ENCODE measurements at regions not wholly inside any gene's neighbourhood (a gene's known extent, or its start where the extent isn't known, plus 50 kb on each side); places are given as distances from the start of the nearest gene placed in this dataset.

- Mint-ChIP-seq H3K9me3 (no peaks in the 10 kb centered on the region), H3K4me1 (ENCODE audit: low read depth) (no peaks in the 10 kb centered on the region), H3K4me3 (no peak overlapping the region), H3K27ac (no peak overlapping the region), H3K27me3 (peaks cover 16% of the 10 kb centered on the region), H3K36me3 (ENCODE audit: low read depth) (no peaks in the 10 kb centered on the region)
- DNase-seq, result no peak
Observed at GRCh38 chr16:66205287-66206231, 160.9 kb upstream of the CDH5 start.

- DNase-seq, result no peak
- no peak overlapping the region for H3K4me3 Mint-ChIP-seq
- no peaks in the 10 kb centered on the region for H3K9me3 Mint-ChIP-seq
Observed at GRCh38 chr16:66204756-66205155, 161.7 kb upstream of the CDH5 start.

GRCh38 chr16:66203476-66203875, 163.0 kb upstream of the CDH5 start:
- Mint-ChIP-seq H3K4me3 (no peak overlapping the region), H3K4me1 (ENCODE audit: low read depth) (no peaks in the 10 kb centered on the region), H3K27me3 (peaks cover 9% of the 10 kb centered on the region), H3K36me3 (ENCODE audit: low read depth) (no peaks in the 10 kb centered on the region), H3K27ac (no peak overlapping the region), H3K9me3 (no peaks in the 10 kb centered on the region)
- no peak for DNase-seq

More at GRCh38 chr16:66204756-66205155, 161.7 kb upstream of the CDH5 start:
- peaks cover 10% of the 10 kb centered on the region for H3K27me3 Mint-ChIP-seq
- H3K4me1 Mint-ChIP-seq (ENCODE audit: low read depth), result no peaks in the 10 kb centered on the region
- no peaks in the 10 kb centered on the region for H3K36me3 Mint-ChIP-seq (ENCODE audit: low read depth)
- no peak overlapping the region for H3K27ac Mint-ChIP-seq

DNA sequence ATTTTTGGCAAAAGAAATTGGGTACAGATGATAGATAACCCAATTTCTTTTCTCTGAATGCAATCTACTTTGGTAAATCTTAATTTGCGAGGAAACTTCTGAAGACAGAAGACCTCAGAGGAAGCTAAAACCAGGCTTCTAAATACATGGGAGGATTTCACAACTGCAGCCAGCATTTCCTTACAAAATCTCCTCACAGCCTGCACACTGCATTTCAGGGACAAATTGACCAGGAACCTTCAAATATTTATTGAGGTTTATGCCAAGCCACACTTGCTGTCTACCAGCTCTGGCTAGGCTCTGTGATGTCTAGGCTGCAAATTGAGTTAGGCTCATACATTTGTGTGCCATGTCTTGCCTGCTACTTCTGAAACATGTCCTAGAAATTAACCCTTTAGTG, 167.3 kb upstream of the CDH5 start:
- H3K9me3 Mint-ChIP-seq, result no peaks in the 10 kb centered on the region
- H3K27me3 Mint-ChIP-seq, result no peaks in the 10 kb centered on the region
- no peaks in the 10 kb centered on the region for H3K4me1 Mint-ChIP-seq (ENCODE audit: low read depth)
- H3K4me3 Mint-ChIP-seq, result no peak overlapping the region
- no peak overlapping the region for H3K27ac Mint-ChIP-seq
- H3K36me3 Mint-ChIP-seq (ENCODE audit: low read depth), result no peaks in the 10 kb centered on the region
- no peak for DNase-seq

GRCh38 chr16:66198641-66199040, 167.8 kb upstream of the CDH5 start:
- Mint-ChIP-seq H3K4me3 (no peak overlapping the region), H3K36me3 (ENCODE audit: low read depth) (no peaks in the 10 kb centered on the region), H3K27ac (no peak overlapping the region), H3K9me3 (no peaks in the 10 kb centered on the region), H3K27me3 (no peaks in the 10 kb centered on the region), H3K4me1 (ENCODE audit: low read depth) (no peaks in the 10 kb centered on the region)
- no peak for DNase-seq

- Mint-ChIP-seq H3K4me3 (no peak overlapping the region), H3K36me3 (ENCODE audit: low read depth) (no peaks in the 10 kb centered on the region), H3K9me3 (no peaks in the 10 kb centered on the region), H3K4me1 (ENCODE audit: low read depth) (no peaks in the 10 kb centered on the region), H3K27me3 (no peaks in the 10 kb centered on the region), H3K27ac (no peak overlapping the region)
- no peak for DNase-seq
Observed at GRCh38 chr16:66197668-66198278, 168.7 kb upstream of the CDH5 start.

DNA sequence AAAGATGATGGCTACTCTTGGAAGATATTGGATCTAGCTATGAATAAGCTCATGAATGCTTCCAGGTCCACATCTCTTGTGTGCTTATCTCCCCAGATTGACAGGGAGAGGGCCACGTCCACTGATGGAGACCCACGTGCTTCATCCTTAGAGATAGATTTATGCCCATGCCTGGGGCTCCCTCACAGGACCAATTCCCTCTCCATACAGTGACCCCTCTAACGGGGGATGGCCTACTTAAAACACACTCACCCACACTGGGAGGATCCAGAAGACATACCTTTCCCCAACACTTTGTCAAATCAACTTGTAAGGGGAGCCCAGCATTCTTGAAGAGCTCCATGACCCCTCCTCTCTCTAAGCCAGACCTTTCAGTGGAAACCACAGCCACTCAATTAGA, 169.7 kb upstream of the CDH5 start:
- no peak overlapping the region for H3K27ac Mint-ChIP-seq
- H3K36me3 Mint-ChIP-seq (ENCODE audit: low read depth), result no peaks in the 10 kb centered on the region
- no peaks in the 10 kb centered on the region for H3K9me3 Mint-ChIP-seq

DNA sequence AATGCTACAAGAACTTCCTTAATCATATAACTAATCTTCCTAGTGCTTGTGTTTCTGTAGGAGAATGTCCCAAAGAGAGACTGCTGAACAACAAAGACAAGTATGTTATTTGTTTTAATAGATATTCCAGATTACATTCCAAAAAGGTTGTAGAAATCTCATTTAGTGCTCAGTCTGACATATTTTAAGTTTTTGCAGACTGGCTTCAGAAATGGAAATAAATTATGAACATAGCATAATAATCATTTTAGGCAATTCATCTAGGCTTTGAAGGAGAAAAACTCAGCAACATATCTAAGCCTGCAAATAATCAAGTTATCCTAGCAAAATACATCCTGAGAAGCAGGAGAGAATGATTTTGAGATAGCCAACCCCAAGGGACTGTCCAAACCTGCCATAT, 171.6 kb upstream of the CDH5 start:
- no peaks in the 10 kb centered on the region for H3K9me3 Mint-ChIP-seq
- DNase-seq, result no peak
- no peak overlapping the region for H3K4me3 Mint-ChIP-seq
- no peak overlapping the region for H3K27ac Mint-ChIP-seq
- peaks cover 18% of the 10 kb centered on the region for H3K27me3 Mint-ChIP-seq
- no peaks in the 10 kb centered on the region for H3K36me3 Mint-ChIP-seq (ENCODE audit: low read depth)
- H3K4me1 Mint-ChIP-seq (ENCODE audit: low read depth), result no peaks in the 10 kb centered on the region

More for the DNA sequence above, 169.7 kb upstream of the CDH5 start:
- no peaks in the 10 kb centered on the region for H3K4me1 Mint-ChIP-seq (ENCODE audit: low read depth)
- H3K4me3 Mint-ChIP-seq, result no peak overlapping the region
- DNase-seq, result no peak
- H3K27me3 Mint-ChIP-seq, result peaks cover 2% of the 10 kb centered on the region

DNA sequence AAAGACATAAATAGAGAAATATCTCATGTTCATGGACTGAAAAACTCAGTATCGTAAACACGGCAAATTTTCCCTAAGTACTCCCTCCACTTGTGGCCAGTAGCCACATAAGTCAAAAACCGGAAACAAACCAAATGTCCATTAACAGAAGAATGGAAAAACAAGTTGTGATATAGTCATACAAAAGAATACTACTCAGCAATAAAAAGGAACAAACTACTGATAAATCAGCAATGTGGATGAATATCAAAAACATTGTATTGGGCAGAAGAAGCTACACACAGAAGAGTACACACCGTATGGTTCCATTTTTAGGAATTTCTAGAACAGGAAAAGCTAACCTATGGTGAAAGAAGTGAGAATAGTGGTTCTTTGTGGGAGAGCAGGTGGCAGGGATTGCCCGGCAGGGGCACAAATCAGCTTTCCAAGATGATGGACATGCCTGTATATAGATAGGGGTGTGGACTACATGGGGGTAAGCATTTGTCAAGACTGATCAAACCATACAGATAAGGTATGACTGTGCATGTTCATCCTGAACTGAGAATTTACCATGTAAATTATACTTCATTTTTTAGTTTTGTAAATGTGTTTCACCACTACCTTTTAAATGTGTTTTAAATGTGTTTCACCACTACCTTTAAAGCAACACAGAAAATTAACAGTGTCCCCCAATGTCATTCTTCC, 172.8 kb upstream of the CDH5 start:
- no peak for DNase-seq
- no peaks in the 10 kb centered on the region for H3K9me3 Mint-ChIP-seq
- H3K4me3 Mint-ChIP-seq, result no peak overlapping the region
- no peaks in the 10 kb centered on the region for H3K36me3 Mint-ChIP-seq (ENCODE audit: low read depth)
- H3K27ac Mint-ChIP-seq, result no peak overlapping the region
- H3K4me1 Mint-ChIP-seq (ENCODE audit: low read depth), result no peaks in the 10 kb centered on the region
- peaks cover 29% of the 10 kb centered on the region for H3K27me3 Mint-ChIP-seq

- Mint-ChIP-seq H3K27ac (no peak overlapping the region), H3K27me3 (peaks cover 45% of the 10 kb centered on the region), H3K36me3 (ENCODE audit: low read depth) (no peaks in the 10 kb centered on the region), H3K4me1 (ENCODE audit: low read depth) (no peaks in the 10 kb centered on the region), H3K9me3 (no peaks in the 10 kb centered on the region), H3K4me3 (no peak overlapping the region)
- no peak for DNase-seq
Observed at GRCh38 chr16:66190411-66190810, 176.1 kb upstream of the CDH5 start.

DNA sequence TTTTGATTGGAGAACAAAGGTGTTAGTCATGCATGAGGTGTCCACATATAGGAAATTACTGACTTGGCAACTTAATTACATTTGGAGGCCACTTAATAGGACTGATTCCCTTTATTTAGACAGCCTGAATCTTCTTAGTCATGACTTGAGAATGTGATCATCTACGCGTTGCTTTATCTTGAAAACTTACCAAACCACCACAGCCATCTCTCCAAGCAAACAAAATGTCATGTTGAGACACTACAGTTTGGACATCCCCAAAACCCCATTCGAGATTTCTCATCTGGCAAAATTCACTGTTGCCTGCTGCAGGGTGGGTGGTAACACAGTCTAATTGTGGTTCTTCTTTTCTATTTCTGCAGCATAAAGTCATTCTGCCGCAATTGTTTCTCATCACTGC, 176.5 kb upstream of the CDH5 start:
- Mint-ChIP-seq H3K36me3 (ENCODE audit: low read depth) (no peaks in the 10 kb centered on the region), H3K27me3 (peaks cover 45% of the 10 kb centered on the region), H3K4me3 (no peak overlapping the region), H3K27ac (no peak overlapping the region), H3K4me1 (ENCODE audit: low read depth) (no peaks in the 10 kb centered on the region), H3K9me3 (no peaks in the 10 kb centered on the region)
- DNase-seq, result no peak

DNA sequence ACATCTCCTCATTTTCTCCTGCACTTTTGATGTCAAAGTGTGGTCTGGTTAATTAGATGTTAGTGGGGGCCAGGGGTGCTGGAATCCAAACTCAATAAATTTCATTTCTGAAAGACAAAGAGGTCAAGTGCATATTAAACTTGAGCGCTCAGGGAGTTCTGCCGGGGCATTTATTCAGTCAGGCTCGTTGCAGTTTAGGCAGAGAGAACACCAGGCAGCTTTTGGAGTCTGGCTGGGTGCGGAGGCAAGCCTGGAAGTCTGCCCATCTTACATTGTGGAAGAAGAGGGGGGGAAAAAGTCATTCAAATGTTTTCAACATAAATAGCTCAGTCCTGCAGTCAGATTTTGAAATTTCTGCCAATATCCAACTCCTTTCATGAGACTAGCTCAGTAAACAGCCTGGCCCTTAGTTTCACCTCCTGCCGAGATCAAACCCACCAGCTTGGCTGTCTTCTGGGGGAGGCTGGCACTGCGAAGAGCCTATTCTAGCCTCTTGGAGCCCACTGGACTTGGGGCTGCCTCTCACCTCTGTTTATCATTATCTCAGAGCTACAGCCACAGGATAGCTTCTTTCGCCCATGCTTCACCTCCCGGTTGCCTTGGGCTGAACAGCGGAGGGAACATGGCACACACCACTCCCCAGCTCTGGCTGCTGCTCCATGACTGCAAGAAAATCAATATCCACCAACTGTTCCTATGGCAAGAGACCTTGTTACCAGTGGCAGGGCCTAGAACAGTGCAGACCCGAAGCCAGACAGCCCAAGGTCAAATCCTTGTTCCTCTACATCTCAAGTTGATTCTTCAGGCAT, 177.4 kb upstream of the CDH5 start:
- peaks cover 45% of the 10 kb centered on the region for H3K27me3 Mint-ChIP-seq
- H3K27ac Mint-ChIP-seq, result no peak overlapping the region

GRCh38 chr16:66186251-66186785, 180.2 kb upstream of the CDH5 start:
- H3K27me3 Mint-ChIP-seq, result peaks cover 44% of the 10 kb centered on the region
- no peaks in the 10 kb centered on the region for H3K36me3 Mint-ChIP-seq (ENCODE audit: low read depth)
- H3K27ac Mint-ChIP-seq, result no peak overlapping the region
- H3K9me3 Mint-ChIP-seq, result no peaks in the 10 kb centered on the region
- DNase-seq, result no peak
- H3K4me3 Mint-ChIP-seq, result no peak overlapping the region
- no peaks in the 10 kb centered on the region for H3K4me1 Mint-ChIP-seq (ENCODE audit: low read depth)

More for the DNA sequence above, 177.4 kb upstream of the CDH5 start:
- Mint-ChIP-seq H3K36me3 (ENCODE audit: low read depth) (no peaks in the 10 kb centered on the region), H3K4me1 (ENCODE audit: low read depth) (no peaks in the 10 kb centered on the region), H3K4me3 (no peak overlapping the region), H3K9me3 (no peaks in the 10 kb centered on the region)
- no peak for DNase-seq

- Mint-ChIP-seq H3K9me3 (peaks cover 4% of the 10 kb centered on the region), H3K4me3 (no peak overlapping the region), H3K27me3 (peaks cover 14% of the 10 kb centered on the region), H3K36me3 (ENCODE audit: low read depth) (no peaks in the 10 kb centered on the region), H3K4me1 (ENCODE audit: low read depth) (no peaks in the 10 kb centered on the region), H3K27ac (no peak overlapping the region)
- DNase-seq, result no peak
Observed at GRCh38 chr16:66182592-66182991, 183.9 kb upstream of the CDH5 start.
